Stimulated activated CD8-positive, alpha-beta memory T cell treated with anti-CD3 and anti-CD28 coated beads, Interleukin-12 subunit alpha, Interleukin-12 subunit beta, amount 100 ng/mL, for 24 hours (primary cell): ENCODE measurements at regions not wholly inside any gene's neighbourhood (a gene's known extent, or its start where the extent isn't known, plus 50 kb on each side); places are given as distances from the start of the nearest gene placed in this dataset.
"Not testable (repeated sequence)": the region's sequence is repeated elsewhere in the genome, so short reads cannot be mapped to it uniquely, and the experiment has no call there.

Experiments
- DNase-seq: peaks from one replicate; pipeline ENCODE4 v3.0.0-alpha.2; 2020; ENCODE audit errors: extremely low read depth

GRCh38 chr1:30361890-30362602 is 361.3 kb downstream of the MATN1 start:
- DNase-seq, result not testable (repeated sequence)

DNA sequence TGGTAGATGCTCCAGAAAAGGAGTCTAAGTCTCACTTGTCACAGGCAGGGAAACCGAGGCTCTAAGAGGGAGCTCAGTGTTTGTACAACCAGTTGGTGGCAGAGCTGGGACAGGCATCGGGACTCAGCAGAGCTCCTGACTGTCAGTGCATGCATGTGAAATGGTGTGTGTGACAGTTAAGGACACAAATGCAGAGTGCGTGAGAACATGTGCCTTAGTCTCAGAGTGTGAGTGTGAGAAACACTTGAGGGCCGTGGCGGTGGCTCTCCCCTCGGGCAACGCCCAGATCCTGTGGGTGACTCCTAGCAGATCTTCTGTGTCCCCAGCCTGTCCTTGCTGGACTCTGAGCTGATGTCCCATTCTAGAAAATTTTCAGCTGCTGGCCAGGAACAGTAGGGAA is 362.6 kb downstream of the MATN1 start:
- no peak for DNase-seq

DNA sequence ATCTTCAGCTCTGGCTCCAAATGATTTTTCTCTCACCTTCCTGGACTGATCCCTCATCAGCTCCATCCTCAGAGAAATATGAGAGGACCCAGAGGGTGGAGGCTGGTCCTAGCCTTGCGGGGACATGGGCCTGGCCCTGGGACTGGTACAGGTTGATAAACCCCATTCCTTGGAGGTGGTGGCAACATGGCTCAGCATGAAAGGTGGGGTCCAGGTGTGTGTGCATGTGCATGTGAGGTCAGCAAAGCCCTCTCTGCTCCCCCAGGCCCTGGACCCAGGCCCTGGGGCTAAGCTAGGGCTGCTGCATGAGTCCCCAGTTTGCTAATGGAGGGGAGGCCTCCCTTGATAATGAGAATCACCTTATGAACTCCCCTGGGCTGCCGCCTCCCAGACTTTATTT is 363.1 kb downstream of the MATN1 start:
- no peak for DNase-seq

DNA sequence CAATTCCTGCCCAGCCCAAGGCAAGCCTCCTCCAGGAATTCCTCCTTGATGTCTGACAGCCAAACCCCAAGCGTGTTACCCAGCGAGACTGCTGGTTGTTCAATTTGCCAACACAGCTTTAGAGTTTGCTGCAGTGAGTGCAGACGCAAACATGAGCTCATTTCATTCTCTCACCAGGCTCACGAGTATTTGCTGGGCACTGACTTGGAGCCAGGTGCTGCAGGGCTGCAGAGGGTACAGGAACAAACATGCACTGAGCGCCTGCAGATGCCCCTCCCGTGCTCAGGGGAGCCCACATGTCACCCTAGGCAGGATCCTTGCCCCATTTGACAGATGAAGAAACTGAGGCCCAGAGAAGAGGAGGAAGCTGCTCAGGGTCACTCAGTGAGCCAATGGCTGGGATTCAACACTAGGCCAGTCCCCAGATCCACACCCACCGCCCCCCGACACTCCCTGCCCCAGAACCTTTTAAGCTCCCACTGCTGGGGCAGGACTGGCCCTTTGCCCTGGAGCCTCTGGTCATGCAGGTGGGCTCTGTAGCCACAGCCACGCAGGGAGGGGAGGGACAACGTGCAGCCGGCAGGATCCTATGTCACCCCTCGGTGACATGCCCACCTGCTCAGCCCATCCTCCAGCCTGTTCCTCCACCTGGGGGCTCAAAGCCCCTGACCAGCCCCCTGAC is 363.7 kb downstream of the MATN1 start:
- DNase-seq, result no peak

- DNase-seq, result no peak
These were observed 364.9 kb downstream of the MATN1 start for GRCh38 chr1:30358500-30358899.

GRCh38 chr1:30356839-30357238 is 366.5 kb downstream of the MATN1 start:
- DNase-seq, result no peak

DNA sequence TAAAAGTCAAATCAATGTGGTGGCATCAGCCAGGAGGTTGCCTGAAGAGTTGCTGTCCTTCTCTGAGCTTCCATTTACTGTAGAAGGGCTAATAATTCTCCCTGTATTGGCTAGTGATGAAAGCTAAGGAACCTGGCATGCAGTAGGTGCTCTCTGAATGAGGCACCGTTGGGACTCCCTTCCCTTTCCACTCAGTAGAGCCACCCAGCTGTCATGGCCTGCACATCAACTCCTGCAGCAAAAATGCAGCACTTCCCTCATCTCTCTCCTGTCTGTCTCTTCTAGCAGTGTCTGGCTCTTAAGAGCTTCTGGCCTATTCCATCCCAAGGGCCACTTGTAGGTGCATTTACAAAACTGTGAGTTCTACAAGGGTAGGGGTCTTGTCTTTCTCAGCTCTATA is 369.0 kb downstream of the MATN1 start:
- DNase-seq, result no peak

DNA sequence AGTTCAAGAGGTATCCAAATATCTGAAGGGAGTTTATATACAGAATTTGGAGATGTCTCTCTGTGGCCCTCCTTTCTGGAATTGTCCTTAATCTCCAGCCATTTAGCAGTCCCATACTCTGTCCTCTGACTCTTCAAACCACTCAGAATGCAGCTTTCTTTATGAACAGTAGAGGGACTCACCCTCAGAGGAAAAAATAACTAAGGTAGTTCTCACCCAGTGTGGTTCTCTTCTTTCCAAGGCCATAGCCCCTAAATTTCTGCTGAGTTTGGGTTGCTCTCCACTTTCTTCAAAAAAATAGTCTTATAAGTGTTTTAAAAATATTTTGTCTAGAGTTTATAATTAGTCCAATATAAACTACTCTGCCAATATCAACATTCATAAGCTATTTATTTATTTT is 369.7 kb downstream of the MATN1 start:
- no peak for DNase-seq

- no peak for DNase-seq
These were observed 375.2 kb downstream of the MATN1 start for GRCh38 chr1:30348147-30348546.

GRCh38 chr1:30345491-30346130 is 377.8 kb downstream of the MATN1 start:
- DNase-seq, result no peak

- no peak for DNase-seq
These were observed 379.8 kb downstream of the MATN1 start for GRCh38 chr1:30343562-30343961.

DNA sequence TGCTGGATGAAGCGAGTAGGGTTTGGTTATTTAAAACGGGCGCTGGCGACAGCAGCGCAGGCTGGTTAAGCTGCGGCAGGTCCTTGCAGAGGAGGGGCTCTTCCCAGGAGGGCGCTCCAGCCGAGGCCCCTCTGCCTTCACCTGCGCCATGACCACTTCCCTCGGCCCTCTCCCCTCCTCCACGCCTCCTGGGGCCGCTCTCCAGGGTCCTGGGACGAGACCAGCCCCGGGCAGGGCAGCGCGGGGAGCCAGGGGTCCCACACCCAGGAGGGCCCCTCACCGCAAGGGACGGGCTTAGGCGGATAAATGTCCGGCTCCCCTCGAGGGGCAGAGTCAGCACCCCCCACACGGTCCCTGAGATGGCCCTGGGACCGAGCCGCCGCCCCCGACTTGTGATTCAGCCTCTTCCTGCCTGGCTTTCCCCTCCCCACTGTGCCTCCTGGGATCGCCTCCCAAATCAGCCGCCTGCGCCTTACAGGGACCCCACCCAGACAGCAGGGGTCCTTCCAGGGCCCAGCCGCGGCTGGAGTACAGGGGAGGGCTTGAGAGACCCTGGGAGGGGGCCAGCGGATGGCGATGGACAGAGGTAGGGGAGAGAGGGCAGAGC is 380.7 kb downstream of the MATN1 start:
- DNase-seq, result no peak

DNA sequence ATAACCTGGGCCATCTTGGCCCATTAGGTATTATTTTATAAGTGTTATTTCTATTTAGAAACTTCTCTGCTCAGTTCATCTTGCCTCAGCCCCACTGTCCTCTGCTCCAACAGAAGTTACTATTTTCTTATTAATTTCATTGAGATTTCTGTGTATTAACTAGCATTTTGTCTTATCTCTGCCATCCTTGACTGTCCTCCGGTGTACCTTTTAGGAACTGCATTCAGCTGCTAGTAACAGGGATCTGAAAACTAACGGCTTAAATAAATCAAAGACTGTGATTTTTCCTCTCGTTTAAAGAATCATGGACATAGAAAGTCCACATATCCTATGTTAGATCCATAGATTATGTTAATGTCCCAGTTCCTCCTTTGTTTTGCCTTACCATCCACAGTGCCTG is 382.5 kb downstream of the MATN1 start:
- no peak for DNase-seq

DNA sequence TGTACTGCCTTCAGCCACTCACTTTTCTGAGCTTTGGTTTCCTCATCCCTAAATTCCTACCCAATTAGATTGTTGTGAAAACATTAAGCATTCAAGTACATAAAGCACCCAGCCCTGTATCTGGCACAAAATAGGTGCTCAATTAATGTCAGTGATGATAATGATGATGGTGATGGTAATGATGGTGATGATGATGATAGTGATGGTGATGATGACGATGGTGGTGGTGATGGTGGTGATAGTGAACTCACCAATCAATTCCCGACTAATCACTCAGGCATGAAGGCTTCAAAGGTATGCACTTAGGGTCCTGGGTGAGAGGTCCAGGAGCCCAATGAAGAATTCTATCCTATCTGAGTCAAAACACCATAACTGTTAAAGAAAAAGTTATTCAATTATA is 383.5 kb downstream of the MATN1 start:
- no peak for DNase-seq

GRCh38 chr1:30338765-30339164 is 384.6 kb downstream of the MATN1 start:
- DNase-seq, result no peak

DNA sequence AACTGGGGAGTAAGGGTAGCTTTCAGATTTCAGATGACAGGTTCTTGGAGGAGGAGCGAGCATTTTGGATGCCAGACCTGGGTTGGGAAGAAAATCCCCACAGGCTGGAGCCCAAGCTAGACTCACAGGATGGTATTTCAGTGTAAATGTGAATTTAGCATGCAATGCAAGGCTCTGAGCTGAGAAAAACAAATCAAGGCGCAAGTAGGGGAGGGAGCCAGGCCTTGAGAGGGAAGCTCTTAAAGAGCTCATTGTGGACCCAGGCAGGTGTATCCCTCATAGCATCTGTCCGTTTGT is 386.1 kb downstream of the MATN1 start:
- DNase-seq, result no peak

DNA sequence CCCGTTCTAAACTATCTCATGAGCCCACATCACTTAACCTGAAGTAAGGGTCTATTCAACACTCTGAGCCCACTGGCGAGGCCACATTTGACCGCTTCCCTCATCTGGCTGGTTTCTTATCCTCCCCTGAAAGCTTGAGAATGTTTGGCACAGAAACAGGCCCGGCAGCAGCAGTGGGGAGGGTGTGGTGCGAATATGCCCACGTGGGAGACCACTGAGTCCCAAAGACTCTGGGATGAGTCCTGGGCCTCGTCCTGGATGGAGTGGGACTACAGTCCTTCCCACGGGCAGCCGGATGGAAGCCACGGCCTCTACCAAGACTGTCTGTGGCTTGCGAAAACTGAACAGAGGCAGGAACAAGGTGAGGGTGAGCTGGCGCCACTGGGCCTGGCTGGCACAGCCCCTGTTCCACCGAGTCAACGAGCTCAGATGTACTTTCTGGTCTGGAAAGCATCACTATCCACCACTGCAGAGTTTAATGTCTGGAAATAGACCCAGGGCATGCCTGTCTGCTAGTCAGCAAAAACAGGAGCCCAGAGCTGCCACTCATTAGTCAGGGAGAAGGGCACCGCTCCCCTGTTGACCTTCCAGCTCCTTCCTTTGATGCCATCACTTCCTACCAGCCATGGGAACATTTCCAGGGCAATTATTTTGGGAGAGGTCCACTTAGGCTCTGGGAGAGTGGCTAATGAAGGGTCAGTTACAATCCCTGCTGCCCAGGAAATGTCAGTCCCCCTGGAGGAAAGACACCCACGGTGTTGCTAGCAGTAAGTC is 386.6 kb downstream of the MATN1 start:
- DNase-seq, result no peak

DNA sequence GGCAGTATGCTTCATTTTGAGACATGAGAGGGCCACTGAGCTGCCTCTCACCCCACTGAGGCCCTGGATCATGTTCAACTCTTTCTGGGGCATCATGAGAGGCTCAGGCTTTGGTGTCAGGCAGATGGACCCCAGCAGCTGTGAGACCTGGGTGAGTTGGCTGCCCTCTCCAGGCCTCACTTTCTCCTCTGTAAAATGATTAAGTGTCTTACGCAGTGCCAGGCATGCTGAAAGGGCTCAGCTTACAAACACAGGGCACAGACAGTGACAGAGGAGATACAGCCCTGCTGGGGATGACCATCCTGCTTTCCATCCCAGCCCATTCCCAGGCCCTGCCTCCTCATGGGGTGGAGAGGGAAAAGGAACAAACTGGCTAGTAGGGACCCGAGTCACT is 387.4 kb downstream of the MATN1 start:
- no peak for DNase-seq

- DNase-seq, result no peak
These were observed 387.9 kb downstream of the MATN1 start for GRCh38 chr1:30335389-30335996.

GRCh38 chr1:30334767-30335166 is 388.6 kb downstream of the MATN1 start:
- no peak for DNase-seq
